ENCODE measurements at regions not wholly inside any gene's neighbourhood (a gene's known extent, or its start where the extent isn't known, plus 50 kb on each side); places are given as distances from the start of the nearest gene placed in this dataset.

GRCh38 chr2:18309627-18310026 lies 250.8 kb downstream of the RDH14 start:
- H3K9me2 ChIP-seq (replicated peaks; ENCODE audit: insufficient read depth, low read length): no peaks in the 10 kb centered on the region
- no peaks in the 10 kb centered on the region for H3K79me2 ChIP-seq (ENCODE audit: insufficient read depth, low read length)
- no peak overlapping the region for H3K4me3 ChIP-seq (ENCODE audit: insufficient read depth, low read length, poor library complexity, severe bottlenecking)
- no peak overlapping the region for H3K4me2 ChIP-seq (ENCODE audit: low read depth, low read length, poor library complexity, severe bottlenecking)
- H3K9ac ChIP-seq (ENCODE audit: low read length): no peak overlapping the region
- no peaks in the 10 kb centered on the region for H3K27me3 ChIP-seq (ENCODE audit: low read length)
- no peaks in the 10 kb centered on the region for H3F3A ChIP-seq (ENCODE audit: insufficient read depth)
- H3K36me3 ChIP-seq (ENCODE audit: low read length): no peaks in the 10 kb centered on the region
- H3K27ac ChIP-seq (ENCODE audit: low read depth, low read length): no peak overlapping the region
- H4K20me1 ChIP-seq (ENCODE audit: low read depth, low read length): no peaks in the 10 kb centered on the region
- no peak overlapping the region for H2AFZ ChIP-seq (ENCODE audit: low read depth, low read length, severe bottlenecking)
- no peaks in the 10 kb centered on the region for H3K9me3 ChIP-seq (ENCODE audit: insufficient read depth, low read length)
- TF ChIP-seq EZH2phosphoT487 (conservative IDR thresholded peaks at IDR 0.05; ENCODE audit: low read length): no peak
- no peak for TF ChIP-seq CTCF (IDR thresholded peaks at IDR 0.05; ENCODE audit: insufficient read depth, low read length, poor library complexity, severe bottlenecking)

GRCh38 chr2:18309188-18309587 lies 251.3 kb downstream of the RDH14 start:
- H3K36me3 ChIP-seq (ENCODE audit: low read length): no peaks in the 10 kb centered on the region
- H3K9me3 ChIP-seq (ENCODE audit: insufficient read depth, low read length): no peaks in the 10 kb centered on the region
- no peak overlapping the region for H3K4me3 ChIP-seq (ENCODE audit: insufficient read depth, low read length, poor library complexity, severe bottlenecking)
- no peaks in the 10 kb centered on the region for H3K27me3 ChIP-seq (ENCODE audit: low read length)
- H3F3A ChIP-seq (ENCODE audit: insufficient read depth): no peaks in the 10 kb centered on the region
- no peak overlapping the region for H3K4me2 ChIP-seq (ENCODE audit: low read depth, low read length, poor library complexity, severe bottlenecking)
- no peaks in the 10 kb centered on the region for H3K9me2 ChIP-seq (replicated peaks; ENCODE audit: insufficient read depth, low read length)
- H4K20me1 ChIP-seq (ENCODE audit: low read depth, low read length): no peaks in the 10 kb centered on the region
- no peak for TF ChIP-seq EZH2phosphoT487 (conservative IDR thresholded peaks at IDR 0.05; ENCODE audit: low read length)
- TF ChIP-seq CTCF (IDR thresholded peaks at IDR 0.05; ENCODE audit: insufficient read depth, low read length, poor library complexity, severe bottlenecking): no peak
- H3K27ac ChIP-seq (ENCODE audit: low read depth, low read length): no peak overlapping the region
- H3K79me2 ChIP-seq (ENCODE audit: insufficient read depth, low read length): no peaks in the 10 kb centered on the region
- H2AFZ ChIP-seq (ENCODE audit: low read depth, low read length, severe bottlenecking): no peak overlapping the region
- no peak overlapping the region for H3K9ac ChIP-seq (ENCODE audit: low read length)

GRCh38 chr2:18304849-18305248 lies 255.6 kb downstream of the RDH14 start:
- Histone ChIP-seq H3K4me2 (ENCODE audit: low read depth, low read length, poor library complexity, severe bottlenecking) (no peak overlapping the region), H4K20me1 (ENCODE audit: low read depth, low read length) (no peaks in the 10 kb centered on the region), H3K36me3 (ENCODE audit: low read length) (no peaks in the 10 kb centered on the region), H2AFZ (ENCODE audit: low read depth, low read length, severe bottlenecking) (no peak overlapping the region), H3K9ac (ENCODE audit: low read length) (no peak overlapping the region), H3K27me3 (ENCODE audit: low read length) (no peaks in the 10 kb centered on the region), H3F3A (ENCODE audit: insufficient read depth) (no peaks in the 10 kb centered on the region), H3K27ac (ENCODE audit: low read depth, low read length) (no peak overlapping the region), H3K9me3 (ENCODE audit: insufficient read depth, low read length) (no peaks in the 10 kb centered on the region), H3K9me2 (replicated peaks; ENCODE audit: insufficient read depth, low read length) (no peaks in the 10 kb centered on the region), H3K79me2 (ENCODE audit: insufficient read depth, low read length) (no peaks in the 10 kb centered on the region), H3K4me3 (ENCODE audit: insufficient read depth, low read length, poor library complexity, severe bottlenecking) (no peak overlapping the region)
- no peak for TF ChIP-seq CTCF (IDR thresholded peaks at IDR 0.05; ENCODE audit: insufficient read depth, low read length, poor library complexity, severe bottlenecking)
- no peak for TF ChIP-seq EZH2phosphoT487 (conservative IDR thresholded peaks at IDR 0.05; ENCODE audit: low read length)
